ENCODE measurements at regions not wholly inside any gene's neighbourhood (a gene's known extent, or its start where the extent isn't known, plus 50 kb on each side); places are given as distances from the start of the nearest gene placed in this dataset.
A peak's percentile ranks its signal among the peaks of the same experiment; 100 is the strongest.

DNA sequence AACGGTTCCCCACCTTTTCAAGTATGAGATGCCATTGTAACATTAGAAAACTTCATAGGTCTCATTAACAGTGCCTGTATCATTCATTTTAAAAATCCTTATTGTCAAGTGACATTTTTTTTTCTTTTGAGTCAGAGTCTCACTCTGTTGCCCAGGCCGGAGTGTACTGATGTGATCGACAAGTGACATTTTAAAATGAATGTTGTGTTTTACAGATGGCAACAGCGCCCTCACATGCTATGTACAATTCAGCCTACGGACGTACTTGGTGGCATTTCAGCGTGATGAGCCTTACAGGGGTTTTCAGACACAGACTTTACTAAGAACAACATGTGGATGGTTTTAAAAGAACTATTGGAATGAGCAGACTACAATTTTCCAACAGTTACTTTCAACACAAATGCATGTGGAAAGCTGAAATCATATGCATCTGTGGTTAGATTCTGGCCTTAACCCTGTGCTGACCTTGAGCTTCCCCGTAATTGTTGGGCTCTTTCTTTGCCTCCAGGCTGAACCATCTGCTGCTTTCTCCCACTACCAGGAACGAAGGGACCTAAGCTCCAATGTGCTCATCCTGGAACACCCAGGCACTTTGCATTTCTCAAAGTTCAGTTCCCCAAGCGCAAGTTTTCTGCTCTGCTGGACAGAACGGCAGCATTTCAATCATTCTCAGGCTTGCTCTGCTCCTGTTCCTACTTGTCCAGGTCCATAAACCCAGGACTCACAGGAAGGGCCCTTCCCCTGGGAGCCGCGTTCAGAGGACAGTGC lies 119.9 kb upstream of the NDUFV2 start:
- 31 to 45% methylated on average over 13 of the region's 13 CpGs for WGBS, 2 donors
- Histone ChIP-seq H3K4me3 (no peak overlapping the region), H3K36me3 (replicated peaks in 1 of 2; ENCODE audit: insufficient read depth in 1 of 2, low read depth in 2 of 2) (no peaks in the 10 kb centered on the region), H3K27me3 (no peaks in the 10 kb centered on the region), H3K27ac (no peak overlapping the region), H3K4me1 (peaks cover 18% of the 10 kb centered on the region), H3K9me3 (no peaks in the 10 kb centered on the region)
- no peak for ATAC-seq
- peak; percentile 39 to 57 (median 47) for DNase-seq
- intact Hi-C loops (cut with DNase I) = no loop called here
- no peak for TF ChIP-seq POLR2A (IDR thresholded peaks at IDR 0.05)
- TF ChIP-seq, protein P1, sequence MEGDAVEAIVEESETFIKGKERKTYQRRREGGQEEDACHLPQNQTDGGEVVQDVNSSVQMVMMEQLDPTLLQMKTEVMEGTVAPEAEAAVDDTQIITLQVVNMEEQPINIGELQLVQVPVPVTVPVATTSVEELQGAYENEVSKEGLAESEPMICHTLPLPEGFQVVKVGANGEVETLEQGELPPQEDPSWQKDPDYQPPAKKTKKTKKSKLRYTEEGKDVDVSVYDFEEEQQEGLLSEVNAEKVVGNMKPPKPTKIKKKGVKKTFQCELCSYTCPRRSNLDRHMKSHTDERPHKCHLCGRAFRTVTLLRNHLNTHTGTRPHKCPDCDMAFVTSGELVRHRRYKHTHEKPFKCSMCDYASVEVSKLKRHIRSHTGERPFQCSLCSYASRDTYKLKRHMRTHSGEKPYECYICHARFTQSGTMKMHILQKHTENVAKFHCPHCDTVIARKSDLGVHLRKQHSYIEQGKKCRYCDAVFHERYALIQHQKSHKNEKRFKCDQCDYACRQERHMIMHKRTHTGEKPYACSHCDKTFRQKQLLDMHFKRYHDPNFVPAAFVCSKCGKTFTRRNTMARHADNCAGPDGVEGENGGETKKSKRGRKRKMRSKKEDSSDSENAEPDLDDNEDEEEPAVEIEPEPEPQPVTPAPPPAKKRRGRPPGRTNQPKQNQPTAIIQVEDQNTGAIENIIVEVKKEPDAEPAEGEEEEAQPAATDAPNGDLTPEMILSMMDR (IDR thresholded peaks at IDR 0.05) = peak in 5 of 7 experiments; percentile 27 to 61 (median 49)

GRCh38 chr18:8983195-8983594 lies 119.3 kb upstream of the NDUFV2 start:
- WGBS, 2 donors = 67 to 84% methylated on average over 1 of the region's 1 CpG
- ATAC-seq = no peak
- Histone ChIP-seq H3K9me3 (no peaks in the 10 kb centered on the region), H3K4me3 (no peak overlapping the region), H3K36me3 (replicated peaks in 1 of 2; ENCODE audit: insufficient read depth in 1 of 2, low read depth in 2 of 2) (no peaks in the 10 kb centered on the region), H3K4me1 (peaks cover 24% of the 10 kb centered on the region), H3K27me3 (no peaks in the 10 kb centered on the region), H3K27ac (no peak overlapping the region)
- intact Hi-C loops (cut with DNase I) = no loop called here
- TF ChIP-seq, protein P1 (IDR thresholded peaks at IDR 0.05) = no peak
- TF ChIP-seq POLR2A (IDR thresholded peaks at IDR 0.05) = no peak
- DNase-seq = no peak

DNA sequence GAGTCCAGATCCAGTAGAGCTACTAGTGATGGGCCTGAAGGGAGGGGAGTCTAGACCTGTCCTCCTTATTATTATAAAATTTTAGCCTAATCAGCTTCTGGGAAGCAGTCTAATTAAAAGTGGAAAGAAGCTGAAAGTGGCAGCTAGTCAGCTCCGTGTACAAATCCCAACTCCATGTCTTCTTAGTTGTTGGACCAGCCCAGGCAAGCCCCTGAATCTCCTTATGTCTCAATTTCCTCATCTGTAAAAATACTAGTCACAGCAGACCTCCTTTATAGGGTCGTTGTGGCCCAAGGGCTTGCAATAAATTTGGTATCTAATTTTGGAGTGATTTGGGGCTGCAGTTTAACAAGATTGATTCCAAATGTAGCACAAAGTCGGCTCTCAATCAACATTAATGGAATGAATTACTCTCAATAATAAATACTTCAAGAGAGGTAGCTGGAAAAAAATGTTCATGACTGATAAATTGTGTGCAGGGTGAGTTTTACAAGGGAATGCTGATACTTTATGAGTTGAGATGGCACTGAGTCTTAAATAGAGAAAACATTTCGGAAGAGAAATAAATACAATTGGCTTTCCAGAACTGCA lies 118.3 kb upstream of the NDUFV2 start:
- Histone ChIP-seq H3K27ac (no peak overlapping the region), H3K27me3 (no peaks in the 10 kb centered on the region), H3K9me3 (no peaks in the 10 kb centered on the region), H3K36me3 (replicated peaks in 1 of 2; ENCODE audit: insufficient read depth in 1 of 2, low read depth in 2 of 2) (no peaks in the 10 kb centered on the region), H3K4me3 (no peak overlapping the region), H3K4me1 (peaks cover 24% of the 10 kb centered on the region)
- TF ChIP-seq POLR2A (IDR thresholded peaks at IDR 0.05) = no peak
- TF ChIP-seq, protein P1 (IDR thresholded peaks at IDR 0.05) = no peak
- WGBS, 2 donors = 57 to 64% methylated on average over 4 of the region's 4 CpGs
- DNase-seq = no peak
- intact Hi-C loops (cut with DNase I) = no loop called here
- ATAC-seq = no peak

DNA sequence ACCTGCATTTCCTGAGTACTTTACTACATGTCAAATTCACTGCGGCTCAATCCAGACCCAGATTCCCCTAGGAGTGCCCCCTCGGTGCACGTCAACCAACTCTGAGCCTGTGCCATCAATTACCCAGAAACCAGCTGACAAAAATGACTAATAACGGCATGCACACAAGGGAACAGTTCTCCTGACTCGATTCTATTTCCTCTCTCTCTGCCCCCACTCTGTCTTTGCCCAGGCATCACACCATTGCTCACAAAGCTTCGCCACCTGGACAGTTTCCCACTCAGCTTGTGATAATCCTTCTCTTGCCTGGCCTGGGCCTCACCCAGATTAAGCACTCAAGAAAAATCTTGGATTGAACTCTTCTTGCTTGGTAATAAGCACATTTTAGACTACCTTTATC lies 115.3 kb upstream of the NDUFV2 start:
- WGBS, 2 donors = 12 to 17% methylated on average over 6 of the region's 6 CpGs
- H3K27ac ChIP-seq = peak overlapping the region; percentile 3 to 52 (median 27)
- no peaks in the 10 kb centered on the region for H3K27me3 ChIP-seq
- intact Hi-C loops (cut with DNase I) = no loop called here
- H3K36me3 ChIP-seq (replicated peaks in 1 of 2; ENCODE audit: insufficient read depth in 1 of 2, low read depth in 2 of 2) = no peaks in the 10 kb centered on the region
- no peak overlapping the region for H3K4me3 ChIP-seq
- peaks cover 37% of the 10 kb centered on the region for H3K4me1 ChIP-seq
- no peaks in the 10 kb centered on the region for H3K9me3 ChIP-seq
- TF ChIP-seq POLR2A (IDR thresholded peaks at IDR 0.05) = no peak
- TF ChIP-seq, protein P1 (IDR thresholded peaks at IDR 0.05) = no peak
- ATAC-seq = peak; percentile 63
- DNase-seq = peak; percentile 69 to 91 (median 84)
